ENCODE measurements at regions not wholly inside any gene's neighbourhood (a gene's known extent, or its start where the extent isn't known, plus 50 kb on each side); places are given as distances from the start of the nearest gene placed in this dataset.
"Not testable (repeated sequence)": the region's sequence is repeated elsewhere in the genome, so short reads cannot be mapped to it uniquely, and the experiment has no call there.

- H3K36me3 Mint-ChIP-seq (ENCODE audit: insufficient read depth); H3K27me3 Mint-ChIP-seq; DNase-seq (ENCODE audit: low spot score in 2 of 2); ATAC-seq (replicated peaks; ENCODE audit: extremely low read depth, poor library complexity, severe bottlenecking); H3K9me3 Mint-ChIP-seq; H3K27ac Mint-ChIP-seq (ENCODE audit: low read depth); H3K4me1 Mint-ChIP-seq; H3K4me3 Mint-ChIP-seq: not testable (repeated sequence)
These were observed 836.7 kb downstream of the SPATA31A1 start for GRCh38 chr9:40192162-40192561.

DNA sequence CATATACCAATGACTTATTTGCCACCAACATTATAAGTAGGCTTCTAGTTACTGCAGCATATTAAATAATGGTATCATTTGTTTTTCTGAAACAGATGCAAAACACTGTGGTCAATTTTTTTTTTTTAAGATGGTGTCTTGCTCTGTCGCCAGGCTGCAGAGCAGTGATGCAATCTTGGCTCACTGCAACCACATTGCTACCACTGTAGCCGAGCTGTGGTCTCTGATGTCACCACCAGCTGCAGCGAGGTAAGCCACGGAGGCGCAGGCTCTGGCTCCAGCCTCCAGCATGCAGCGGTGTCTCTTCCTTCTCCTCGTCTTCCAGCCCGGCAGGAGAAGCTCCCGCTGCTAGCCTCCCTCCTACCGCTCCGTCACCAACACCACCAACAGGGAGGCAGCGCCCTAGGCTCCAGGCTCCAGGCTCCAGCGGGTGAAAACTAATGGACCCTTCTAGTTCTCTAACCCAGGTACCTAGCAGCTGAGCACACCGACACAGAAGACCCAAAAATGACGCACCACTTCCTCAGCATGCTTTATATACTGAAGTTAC is 840.8 kb downstream of the SPATA31A1 start:
- H3K4me1 Mint-ChIP-seq; H3K4me3 Mint-ChIP-seq; H3K27ac Mint-ChIP-seq (ENCODE audit: low read depth); H3K36me3 Mint-ChIP-seq (ENCODE audit: insufficient read depth); H3K9me3 Mint-ChIP-seq; DNase-seq (ENCODE audit: low spot score in 2 of 2); H3K27me3 Mint-ChIP-seq; ATAC-seq (replicated peaks; ENCODE audit: extremely low read depth, poor library complexity, severe bottlenecking): not testable (repeated sequence)

- H3K36me3 Mint-ChIP-seq (ENCODE audit: insufficient read depth); H3K4me3 Mint-ChIP-seq; H3K27ac Mint-ChIP-seq (ENCODE audit: low read depth); H3K27me3 Mint-ChIP-seq; ATAC-seq (replicated peaks; ENCODE audit: extremely low read depth, poor library complexity, severe bottlenecking); DNase-seq (ENCODE audit: low spot score in 2 of 2); H3K4me1 Mint-ChIP-seq; H3K9me3 Mint-ChIP-seq: not testable (repeated sequence)
These were observed 841.3 kb downstream of the SPATA31A1 start for GRCh38 chr9:40196803-40197202.

DNA sequence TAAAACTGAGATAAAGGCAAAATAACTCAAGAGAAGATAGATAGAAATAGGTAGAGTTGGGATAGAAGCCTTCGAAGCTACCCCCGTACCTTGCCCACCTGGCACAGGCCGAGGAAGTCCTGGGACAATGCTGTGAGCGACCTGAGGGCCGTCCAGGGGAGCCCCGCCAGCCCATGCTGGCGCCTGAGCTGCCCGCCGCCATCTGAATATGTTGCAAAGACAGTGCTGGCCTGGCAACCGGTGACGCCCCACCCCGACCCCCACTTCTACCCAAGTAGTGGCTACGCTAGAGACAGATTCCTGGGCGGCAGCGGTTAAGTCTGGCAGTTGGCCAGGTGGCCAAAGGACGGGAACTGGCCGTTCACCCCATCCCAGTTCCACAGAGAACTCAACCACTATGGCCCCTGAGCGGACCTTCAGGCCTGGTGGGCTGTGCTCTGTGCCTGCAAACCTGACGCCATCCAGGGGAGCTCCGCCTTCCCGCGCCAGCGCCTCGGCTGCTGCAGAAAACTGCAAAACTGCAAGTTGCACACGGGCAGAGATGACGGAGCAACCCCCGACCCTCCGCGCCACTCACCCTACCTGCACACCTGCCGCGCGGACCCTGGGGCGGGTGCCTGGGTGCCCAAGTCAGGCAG is 866.2 kb downstream of the SPATA31A1 start:
- H3K27me3 Mint-ChIP-seq; H3K36me3 Mint-ChIP-seq (ENCODE audit: insufficient read depth); DNase-seq (ENCODE audit: low spot score in 2 of 2); H3K27ac Mint-ChIP-seq (ENCODE audit: low read depth); ATAC-seq (replicated peaks; ENCODE audit: extremely low read depth, poor library complexity, severe bottlenecking); H3K4me1 Mint-ChIP-seq; H3K9me3 Mint-ChIP-seq; H3K4me3 Mint-ChIP-seq: not testable (repeated sequence)

DNA sequence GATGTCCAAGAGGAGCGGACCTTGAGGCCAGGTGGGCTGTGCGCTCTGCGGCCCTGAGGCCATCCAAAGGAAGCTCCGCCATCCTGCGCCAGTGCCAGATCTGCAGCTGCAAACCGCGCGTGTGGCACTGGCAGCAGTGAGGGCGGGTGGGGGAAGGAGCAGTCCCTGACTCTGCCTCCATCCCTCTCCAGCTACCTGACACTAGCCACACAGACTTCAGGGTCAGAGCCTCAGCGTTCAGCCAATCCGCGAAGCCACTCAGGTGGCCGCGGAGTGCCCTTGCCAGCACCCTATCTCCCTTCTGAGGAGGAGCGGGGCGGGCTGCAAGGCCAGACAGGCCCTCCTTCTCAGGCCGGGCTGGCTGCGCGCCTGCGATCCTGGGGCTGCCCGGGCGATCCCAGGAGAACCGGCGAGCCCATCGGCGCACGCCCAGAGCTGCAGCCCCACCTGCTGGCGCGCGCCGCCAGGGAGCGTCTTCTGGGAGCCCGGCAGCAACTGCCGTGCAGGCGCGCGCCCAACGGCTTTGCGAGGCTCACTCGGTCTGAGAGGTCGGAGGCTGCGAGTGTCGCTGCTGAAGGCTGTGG is 867.2 kb downstream of the SPATA31A1 start:
- H3K36me3 Mint-ChIP-seq (ENCODE audit: insufficient read depth); ATAC-seq (replicated peaks; ENCODE audit: extremely low read depth, poor library complexity, severe bottlenecking); DNase-seq (ENCODE audit: low spot score in 2 of 2); H3K27me3 Mint-ChIP-seq; H3K4me1 Mint-ChIP-seq; H3K4me3 Mint-ChIP-seq; H3K27ac Mint-ChIP-seq (ENCODE audit: low read depth); H3K9me3 Mint-ChIP-seq: not testable (repeated sequence)

DNA sequence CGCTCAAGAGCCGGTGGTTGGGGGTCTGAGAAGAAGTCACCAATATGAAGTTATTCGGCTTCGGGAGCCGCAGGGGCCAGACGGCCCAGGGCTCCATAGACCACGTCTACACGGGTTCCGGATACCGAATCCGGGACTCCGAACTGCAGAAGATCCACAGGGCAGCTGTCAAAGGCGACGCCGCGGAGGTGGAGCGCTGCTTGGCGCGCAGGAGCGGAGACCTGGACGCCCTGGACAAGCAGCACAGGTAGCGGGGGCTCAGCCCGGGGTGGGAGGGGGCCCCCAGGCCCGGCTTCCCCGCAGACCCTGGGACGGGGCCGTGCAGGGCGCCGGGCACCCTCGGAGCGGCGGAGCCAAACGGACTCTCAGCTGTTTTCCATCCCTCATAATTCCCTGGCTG is 867.9 kb downstream of the SPATA31A1 start:
- ATAC-seq (replicated peaks; ENCODE audit: extremely low read depth, poor library complexity, severe bottlenecking); H3K36me3 Mint-ChIP-seq (ENCODE audit: insufficient read depth); H3K27ac Mint-ChIP-seq (ENCODE audit: low read depth); DNase-seq (ENCODE audit: low spot score in 2 of 2); H3K4me3 Mint-ChIP-seq; H3K4me1 Mint-ChIP-seq; H3K27me3 Mint-ChIP-seq; H3K9me3 Mint-ChIP-seq: not testable (repeated sequence)
